ENCODE measurements at regions not wholly inside any gene's neighbourhood (a gene's known extent, or its start where the extent isn't known, plus 50 kb on each side); places are given as distances from the start of the nearest gene placed in this dataset.
"Not testable (repeated sequence)": the region's sequence is repeated elsewhere in the genome, so short reads cannot be mapped to it uniquely, and the experiment has no call there.

- no peak for DNase-seq
These were observed 494.4 kb downstream of the TMX3 start for GRCh38 chr18:68220458-68220857.

- no peak for DNase-seq
These were observed 495.0 kb downstream of the TMX3 start for GRCh38 chr18:68219872-68220271.

GRCh38 chr18:68219274-68219673, 495.6 kb downstream of the TMX3 start:
- no peak for DNase-seq

- no peak for DNase-seq
These were observed 499.0 kb downstream of the TMX3 start for GRCh38 chr18:68215931-68216330.

- DNase-seq = no peak
These were observed 528.9 kb downstream of the TMX3 start for GRCh38 chr18:68186039-68186438.

GRCh38 chr18:68181956-68182355, 533.0 kb downstream of the TMX3 start:
- DNase-seq = no peak

- no peak for DNase-seq
These were observed 535.1 kb downstream of the TMX3 start for GRCh38 chr18:68179811-68180210.

GRCh38 chr18:68178921-68179320, 536.0 kb downstream of the TMX3 start:
- no peak for DNase-seq

- DNase-seq = no peak
These were observed 536.9 kb downstream of the TMX3 start for GRCh38 chr18:68177807-68178702.

- DNase-seq = no peak
These were observed 538.0 kb downstream of the TMX3 start for GRCh38 chr18:68176901-68177300.

GRCh38 chr18:68172842-68173549, 541.9 kb downstream of the TMX3 start:
- no peak for DNase-seq

GRCh38 chr18:68164909-68165308, 550.0 kb downstream of the TMX3 start:
- no peak for DNase-seq

- not testable (repeated sequence) for DNase-seq
These were observed 561.1 kb downstream of the TMX3 start for GRCh38 chr18:68153821-68154220.

- DNase-seq = no peak
These were observed 562.1 kb downstream of the TMX3 start for GRCh38 chr18:68152770-68153169.

- no peak for DNase-seq
These were observed 563.9 kb downstream of the TMX3 start for GRCh38 chr18:68150961-68151360.

GRCh38 chr18:68148863-68149262, 566.0 kb downstream of the TMX3 start:
- no peak for DNase-seq

GRCh38 chr18:68147728-68148127, 567.2 kb downstream of the TMX3 start:
- no peak for DNase-seq

GRCh38 chr18:68121826-68122225, 593.1 kb downstream of the TMX3 start:
- DNase-seq = no peak

- no peak for DNase-seq
These were observed 593.6 kb downstream of the TMX3 start for GRCh38 chr18:68121308-68121707.

GRCh38 chr18:68114989-68115388, 598.5 kb upstream of the DSEL start:
- DNase-seq = no peak

GRCh38 chr18:68104036-68104435, 587.5 kb upstream of the DSEL start:
- DNase-seq = no peak

GRCh38 chr18:68103561-68103960, 587.0 kb upstream of the DSEL start:
- no peak for DNase-seq

- DNase-seq = no peak
These were observed 585.6 kb upstream of the DSEL start for GRCh38 chr18:68102117-68102516.

- DNase-seq = no peak
These were observed 582.1 kb upstream of the DSEL start for GRCh38 chr18:68098655-68099054.

Measured in suppressor macrophage treated with lipopolysaccharide for 4 hours (primary cell).